PFSK-1 (cell line): ENCODE measurements at regions not wholly inside any gene's neighbourhood (a gene's known extent, or its start where the extent isn't known, plus 50 kb on each side); places are given as distances from the start of the nearest gene placed in this dataset.

Source experiments
- POLR2AphosphoS5 ChIP-seq: IDR thresholded peaks from 2 replicates; pipeline ENCODE4 v1.6.1; 2012; ENCODE audit warnings: low read depth, mild to moderate bottlenecking, control low read depth, low read length, moderate library complexity
- REST ChIP-seq, 2 experiments: IDR thresholded peaks; 2 replicates each; pipeline versions ENCODE4 v1.6.1 to v1.8.0; 2011 to 2012; ENCODE audit warnings: low read depth in 2 of 2, low read length in 2 of 2, control low read depth in 1 of 2, inconsistent platforms in 1 of 2, mild to moderate bottlenecking in 1 of 2, moderate library complexity in 1 of 2; ENCODE audit not compliant: insufficient read depth in 1 of 2
- TAF1 ChIP-seq: IDR thresholded peaks from 2 replicates; pipeline ENCODE4 v1.6.1; 2012; ENCODE audit warnings: low read length, control low read depth, borderline replicate concordance; ENCODE audit not compliant: insufficient read depth

- TF ChIP-seq REST (IDR thresholded peaks at IDR 0.05; ENCODE audit: insufficient read depth in 1 of 2, low read depth in 2 of 2, low read length in 2 of 2) = no peak
- no peak for TF ChIP-seq POLR2AphosphoS5
- TF ChIP-seq TAF1 = no peak
Observed at GRCh38 chr1:95604771-95605170, 370.8 kb downstream of the RWDD3 start.
